LHCN-M2 (cell line): ENCODE measurements at regions not wholly inside any gene's neighbourhood (a gene's known extent, or its start where the extent isn't known, plus 50 kb on each side); places are given as distances from the start of the nearest gene placed in this dataset.
"Not testable (repeated sequence)": the region's sequence is repeated elsewhere in the genome, so short reads cannot be mapped to it uniquely, and the experiment has no call there.

Source experiments
- DNase-seq: peaks from one replicate; pipeline ENCODE4 v3.0.0-alpha.2; 2012; ENCODE audit warnings: low read depth

DNA sequence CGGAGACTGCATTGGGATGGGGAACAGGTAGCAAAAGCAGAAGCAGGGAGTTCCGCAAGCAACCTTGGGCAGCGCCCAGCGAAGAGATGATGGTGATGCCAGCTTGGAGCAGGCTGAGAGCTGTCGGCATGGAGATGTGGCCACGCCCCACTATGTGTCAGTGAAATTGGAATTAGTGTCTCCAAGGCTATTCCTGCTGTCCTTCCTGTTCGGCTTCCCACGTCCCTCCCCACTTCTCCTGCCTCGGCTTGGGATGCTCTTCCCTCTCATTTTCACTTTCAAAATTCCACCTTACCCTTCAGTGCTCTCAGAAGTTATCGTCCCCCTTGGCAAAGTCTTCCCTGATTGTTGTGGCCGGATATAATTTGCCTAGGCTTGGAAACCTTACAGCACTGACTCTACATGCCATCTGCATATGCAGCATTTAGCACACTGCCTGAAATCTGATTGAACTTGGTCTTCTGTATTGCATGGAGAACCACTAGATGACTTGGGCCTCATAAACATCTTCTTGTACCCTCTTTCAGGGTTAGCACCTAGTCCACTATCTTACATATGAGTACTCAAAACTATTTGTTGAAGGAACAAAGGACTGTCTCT lies 270.7 kb upstream of the RUNX1 start:
- no peak for DNase-seq

- no peak for DNase-seq
Observed at GRCh38 chr21:35316933-35317332, 267.8 kb upstream of the RUNX1 start.

DNA sequence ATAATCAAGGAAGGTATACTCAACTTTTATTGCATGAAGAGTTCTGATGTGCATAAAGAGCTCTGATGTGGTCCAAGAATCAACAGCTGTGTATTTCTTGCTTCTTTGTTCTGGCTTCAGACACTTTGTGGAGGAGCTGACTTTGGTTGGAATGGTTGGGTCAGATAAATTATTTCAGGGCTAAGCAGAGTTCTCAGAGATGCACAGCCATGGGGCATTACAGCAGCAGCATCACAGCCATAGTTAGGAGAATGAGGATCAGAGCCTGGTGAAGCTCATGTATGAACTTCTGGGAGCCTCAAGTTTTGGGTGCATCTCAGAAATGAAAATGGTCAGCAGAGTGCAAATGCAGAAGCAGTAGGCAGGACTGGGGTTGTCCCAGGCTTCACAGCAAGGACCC lies 267.4 kb upstream of the RUNX1 start:
- DNase-seq = no peak

GRCh38 chr21:35314857-35315582 lies 265.9 kb upstream of the RUNX1 start:
- DNase-seq = no peak

GRCh38 chr21:35311985-35312384 lies 262.9 kb upstream of the RUNX1 start:
- no peak for DNase-seq

DNA sequence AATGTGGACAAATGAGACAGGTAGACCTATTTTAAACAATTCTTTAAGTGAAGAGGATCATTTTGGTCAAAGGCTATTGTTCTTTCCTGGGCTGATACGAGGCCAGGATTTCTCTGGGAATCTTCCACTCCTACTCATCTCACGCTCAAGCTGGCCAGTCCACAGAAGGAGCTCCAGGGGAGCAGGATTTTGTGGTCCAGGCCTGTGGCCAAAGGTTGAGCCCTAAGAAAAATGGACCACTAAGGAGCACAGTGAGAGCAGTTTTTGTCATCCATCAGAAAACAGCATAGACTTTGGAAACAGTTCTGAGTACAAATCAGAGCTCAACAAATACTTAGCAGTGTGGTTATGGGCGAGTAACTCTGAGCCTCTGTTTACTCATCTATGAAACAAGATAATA lies 260.2 kb upstream of the RUNX1 start:
- no peak for DNase-seq

DNA sequence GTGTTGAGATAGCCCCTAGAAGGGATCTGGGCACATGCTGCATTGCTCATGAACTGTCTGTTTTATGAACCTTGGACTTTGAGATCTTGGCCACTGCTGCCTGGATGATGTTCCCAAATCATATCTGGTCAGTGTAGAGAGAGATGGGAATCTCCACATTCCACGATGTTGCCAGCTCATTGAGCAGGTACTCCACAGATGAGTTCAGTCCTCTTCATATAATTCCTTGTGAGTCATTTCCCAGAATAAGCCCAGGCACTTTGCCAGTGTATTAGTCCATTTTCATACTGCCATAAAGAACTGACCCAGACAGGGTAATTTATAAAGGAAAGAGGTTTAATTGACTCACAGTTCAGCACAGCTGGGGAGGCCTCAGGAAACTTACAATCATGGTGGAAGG lies 254.0 kb upstream of the RUNX1 start:
- DNase-seq = peak; percentile 95

GRCh38 chr21:35298757-35299156 lies 249.7 kb upstream of the RUNX1 start:
- no peak for DNase-seq

DNA sequence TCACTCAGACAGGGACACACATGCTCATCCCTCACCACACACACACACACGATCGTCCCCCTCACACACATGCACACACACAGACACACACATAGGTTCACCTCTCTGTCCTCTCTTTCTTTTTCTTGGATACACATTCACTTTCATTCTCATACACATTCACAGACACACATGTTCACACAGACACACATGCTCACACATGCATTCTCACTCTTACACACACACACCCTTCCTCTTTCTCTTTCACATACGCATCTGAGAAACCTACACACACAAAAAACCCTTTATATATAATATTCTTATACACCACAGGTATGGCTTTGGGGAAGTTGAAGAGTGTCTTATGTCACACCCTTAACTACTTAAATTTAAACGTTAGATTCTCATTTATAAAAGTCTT lies 248.6 kb upstream of the RUNX1 start:
- no peak for DNase-seq

GRCh38 chr21:35294231-35294898 lies 245.3 kb upstream of the RUNX1 start:
- DNase-seq = no peak

GRCh38 chr21:35291973-35292627 lies 243.0 kb upstream of the RUNX1 start:
- DNase-seq = peak; percentile 80

DNA sequence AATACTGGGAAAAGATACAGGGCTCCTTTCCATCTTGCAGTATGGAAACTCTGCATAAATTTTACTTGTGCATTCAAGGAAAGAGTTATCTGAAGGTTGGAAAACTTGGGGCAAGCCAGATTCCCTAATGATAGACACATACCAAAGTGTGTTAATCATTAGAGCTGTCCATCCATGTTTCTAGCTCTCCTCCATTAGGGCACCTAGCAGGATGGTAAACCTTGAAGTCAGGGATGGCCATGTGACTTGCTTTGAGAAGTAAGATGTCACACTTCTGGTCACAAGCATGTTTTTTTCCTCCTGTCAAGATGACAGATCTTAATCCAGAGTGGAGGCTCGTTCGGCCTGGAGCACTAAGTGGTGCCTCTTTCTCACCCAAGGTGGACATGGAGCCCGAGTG lies 241.9 kb upstream of the RUNX1 start:
- DNase-seq = no peak

GRCh38 chr21:35288238-35288637 lies 239.1 kb upstream of the RUNX1 start:
- DNase-seq = no peak

- DNase-seq = no peak
Observed at GRCh38 chr21:35284199-35284598, 235.1 kb upstream of the RUNX1 start.

DNA sequence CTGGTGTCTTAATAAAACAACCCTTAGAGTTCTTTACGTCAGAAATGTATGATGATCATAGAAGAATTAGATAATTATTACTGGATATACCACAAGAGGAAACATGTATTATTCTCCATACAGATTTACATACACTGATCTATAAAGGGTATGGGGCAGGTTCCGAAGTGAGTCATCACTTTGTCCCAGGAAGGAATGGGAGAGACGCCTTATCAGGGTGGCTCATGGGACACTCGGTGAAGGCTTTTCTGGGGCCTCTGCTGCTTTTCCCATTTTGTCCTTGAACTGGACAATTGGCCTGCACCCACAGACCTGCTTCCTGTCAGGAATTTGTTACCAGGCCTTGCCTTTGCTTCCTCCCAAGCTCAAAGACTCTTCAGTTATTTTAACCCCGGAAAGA lies 233.8 kb upstream of the RUNX1 start:
- DNase-seq = no peak

DNA sequence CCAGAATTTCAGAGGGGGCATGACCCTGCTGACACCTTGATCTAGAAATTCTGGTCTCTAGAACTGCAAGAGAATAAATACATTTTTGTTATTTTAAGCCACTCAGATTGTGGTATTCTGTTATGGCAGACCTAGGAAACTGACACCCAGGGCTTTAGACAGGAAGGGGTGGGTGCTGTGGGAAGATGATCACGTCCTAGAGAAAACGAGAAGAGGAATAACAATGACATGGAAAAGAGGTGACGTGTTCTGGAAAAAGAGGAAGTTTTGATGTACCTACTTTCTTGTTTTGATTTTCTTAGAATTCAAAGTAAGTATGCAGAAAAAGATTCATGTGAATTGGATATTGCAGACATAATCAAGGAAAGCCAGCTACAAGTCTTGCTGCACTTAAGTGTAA lies 232.9 kb upstream of the RUNX1 start:
- DNase-seq = peak; percentile 55

DNA sequence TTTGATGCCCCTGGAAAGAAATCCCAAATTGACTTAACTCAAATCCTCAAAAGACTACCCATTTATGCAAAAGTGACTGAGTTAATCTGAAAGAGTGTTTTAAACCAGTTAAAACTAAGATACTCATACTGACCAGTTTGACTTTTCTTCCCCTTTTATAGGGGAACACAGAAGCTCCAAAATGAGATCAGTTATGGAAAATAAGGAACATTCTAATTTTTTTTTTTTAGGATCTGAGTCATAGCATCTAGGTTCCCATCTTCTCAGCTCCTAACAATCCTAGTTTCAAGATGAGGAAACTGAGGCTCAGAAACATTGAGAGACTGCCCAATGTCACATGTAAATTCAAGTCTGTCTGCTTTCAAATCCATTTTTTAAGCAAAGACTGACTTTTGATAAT lies 231.1 kb upstream of the RUNX1 start:
- no peak for DNase-seq

DNA sequence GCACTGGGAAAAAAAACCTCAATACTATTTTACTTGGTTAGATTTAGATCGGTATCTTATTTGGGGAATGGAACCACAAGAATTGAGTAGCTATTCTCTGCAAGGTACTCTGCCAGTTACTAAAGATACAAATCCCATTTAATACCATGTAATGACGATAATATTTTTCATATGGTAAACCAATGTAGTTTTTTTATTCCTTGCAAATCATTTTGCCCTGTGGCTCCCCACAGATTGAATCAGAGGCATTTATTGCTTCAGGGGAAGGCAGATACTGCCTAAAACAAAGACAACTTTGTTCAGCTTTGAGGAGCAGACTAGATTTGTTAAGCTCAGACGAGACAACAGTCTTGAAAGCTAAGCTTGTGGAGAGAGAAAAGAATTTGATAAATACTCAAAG lies 226.7 kb upstream of the RUNX1 start:
- DNase-seq = peak; percentile 43

DNA sequence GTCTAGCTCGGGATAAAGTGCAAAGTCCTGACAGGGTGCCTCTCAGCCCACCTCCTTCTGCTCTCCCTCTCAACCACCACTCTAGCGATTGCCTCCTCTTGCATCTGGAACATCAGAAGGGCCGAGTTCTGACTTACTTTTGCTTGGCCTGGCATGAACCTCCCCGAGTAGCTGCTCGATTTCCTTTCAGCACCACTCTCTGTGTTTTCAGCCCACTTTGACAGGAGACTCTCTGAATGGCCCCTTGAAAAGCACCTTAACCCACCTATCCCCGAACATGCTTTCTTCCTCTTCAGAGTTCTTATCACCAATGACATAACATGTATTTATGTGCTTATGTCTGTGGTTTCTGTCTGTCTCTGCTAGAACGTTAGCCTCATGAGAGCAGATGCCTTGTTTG lies 225.8 kb upstream of the RUNX1 start:
- no peak for DNase-seq

GRCh38 chr21:35274090-35274489 lies 225.0 kb upstream of the RUNX1 start:
- DNase-seq = no peak

DNA sequence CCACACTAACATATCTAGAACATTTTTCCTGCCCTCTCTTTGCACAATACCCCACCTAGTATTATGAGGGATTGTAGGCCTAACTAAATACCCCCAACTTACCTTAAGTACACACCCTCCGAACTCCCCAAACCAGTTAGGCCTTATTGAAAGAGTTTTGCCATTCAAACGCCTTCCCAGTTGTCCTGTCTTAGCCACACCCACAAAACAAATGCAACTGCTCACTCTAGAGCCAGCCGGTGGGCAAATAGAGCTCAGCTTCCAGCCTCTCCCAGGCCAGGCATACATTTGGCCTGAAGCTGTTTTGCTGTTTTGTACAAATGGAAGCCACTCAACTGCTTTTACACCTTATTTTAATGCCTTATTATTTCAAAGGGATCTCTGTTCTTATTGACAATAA lies 224.2 kb upstream of the RUNX1 start:
- no peak for DNase-seq

DNA sequence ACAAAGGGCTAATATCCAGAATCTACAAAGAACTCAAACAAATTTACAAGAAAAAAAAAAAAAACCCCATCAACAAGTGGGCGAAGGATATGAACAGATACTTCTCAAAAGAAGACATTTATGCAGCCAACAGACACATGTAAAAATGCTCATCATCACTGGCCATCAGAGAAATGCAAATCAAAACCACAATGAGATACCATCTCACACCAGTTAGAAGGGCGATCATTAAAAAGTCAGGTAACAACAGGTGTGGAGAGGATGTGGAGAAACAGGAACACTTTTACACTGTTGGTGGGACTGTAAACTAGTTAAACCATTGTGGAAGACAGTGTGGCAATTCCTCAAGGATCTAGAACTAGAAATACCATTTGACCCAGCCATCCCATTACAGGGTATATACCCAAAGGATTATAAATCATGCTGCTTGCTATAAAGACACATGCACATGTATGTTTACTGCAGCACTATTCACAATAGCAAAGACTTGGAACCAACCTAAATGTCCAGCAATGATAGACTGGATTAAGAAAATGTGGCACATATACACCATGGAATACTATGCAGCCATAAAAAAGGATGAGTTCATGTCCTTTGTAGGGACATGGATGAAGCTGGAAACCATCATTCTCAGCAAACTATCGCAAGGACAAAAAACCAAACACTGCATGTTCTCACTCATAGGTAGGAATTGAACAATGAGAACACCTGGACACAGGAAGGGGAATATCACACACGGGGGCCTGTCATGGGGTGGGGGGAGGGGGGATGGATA lies 222.4 kb upstream of the RUNX1 start:
- not testable (repeated sequence) for DNase-seq
